DMS153 (cell line): ENCODE measurements at regions not wholly inside any gene's neighbourhood (a gene's known extent, or its start where the extent isn't known, plus 50 kb on each side); places are given as distances from the start of the nearest gene placed in this dataset.
A peak's percentile ranks its signal among the peaks of the same experiment; 100 is the strongest.
"Not testable (repeated sequence)": the region's sequence is repeated elsewhere in the genome, so short reads cannot be mapped to it uniquely, and the experiment has no call there.

Experiments used
- DNase-seq: peaks from one replicate; lab custom pipeline; 2025; lab: John Stamatoyannopoulos, UW

- not testable (repeated sequence) for DNase-seq
Measured at GRCh38 chr21:35800796-35801385, 259.4 kb downstream of the SETD4 start.

GRCh38 chr21:35796844-35797243, 263.5 kb downstream of the SETD4 start:
- peak; percentile 58 for DNase-seq

- DNase-seq, result not testable (repeated sequence)
Measured at GRCh38 chr21:35794527-35794926, 265.8 kb downstream of the SETD4 start.

GRCh38 chr21:35792569-35793305, 267.6 kb downstream of the SETD4 start:
- no peak for DNase-seq

GRCh38 chr21:35791541-35792325, 268.6 kb downstream of the SETD4 start:
- DNase-seq, result no peak

GRCh38 chr21:35783721-35784120, 276.6 kb downstream of the SETD4 start:
- DNase-seq, result no peak

- DNase-seq, result no peak
Measured at GRCh38 chr21:35782667-35783066, 277.7 kb downstream of the SETD4 start.

GRCh38 chr21:35780983-35781382, 279.3 kb downstream of the SETD4 start:
- DNase-seq, result no peak

- DNase-seq, result no peak
Measured at GRCh38 chr21:35779690-35780570, 280.4 kb downstream of the SETD4 start.

GRCh38 chr21:35779167-35779566, 281.2 kb downstream of the SETD4 start:
- DNase-seq, result no peak

- DNase-seq, result no peak
Measured at GRCh38 chr21:35777081-35777480, 283.2 kb downstream of the SETD4 start.

GRCh38 chr21:35775778-35776544, 284.4 kb downstream of the SETD4 start:
- DNase-seq, result no peak

GRCh38 chr21:35770101-35770945, 290.0 kb downstream of the SETD4 start:
- DNase-seq, result no peak

GRCh38 chr21:35768187-35768586, 292.1 kb downstream of the SETD4 start:
- no peak for DNase-seq

- no peak for DNase-seq
Measured at GRCh38 chr21:35764586-35764985, 295.7 kb downstream of the SETD4 start.

GRCh38 chr21:35764077-35764476, 296.2 kb downstream of the SETD4 start:
- no peak for DNase-seq

- DNase-seq, result no peak
Measured at GRCh38 chr21:35754583-35754982, 305.7 kb downstream of the SETD4 start.

- no peak for DNase-seq
Measured at GRCh38 chr21:35753308-35753707, 307.0 kb downstream of the SETD4 start.

GRCh38 chr21:35751171-35751570, 309.2 kb downstream of the SETD4 start:
- no peak for DNase-seq

- DNase-seq, result no peak
Measured at GRCh38 chr21:35749904-35750303, 310.4 kb downstream of the SETD4 start.
